H1 (cell line): ENCODE measurements at regions not wholly inside any gene's neighbourhood (a gene's known extent, or its start where the extent isn't known, plus 50 kb on each side); places are given as distances from the start of the nearest gene placed in this dataset.

Experiments used
- CBX5 ChIP-seq: fragments of 300-800, 300-1000 bp; sonication (generic); IDR thresholded peaks from 2 replicates; pipeline ENCODE4 v1.7.1; 2016; ENCODE audit warnings: antibody characterized with exemption, low read length, low read depth
- CEBPB ChIP-seq: IDR thresholded peaks from 2 replicates; pipeline ENCODE4 v1.6.1; 2012; ENCODE audit warnings: low read depth, low read length
- CHD7 ChIP-seq: fragments of 300-600 bp; sonication (generic); IDR thresholded peaks from 2 replicates; pipeline ENCODE4 v1.7.1; 2012; ENCODE audit warnings: low read length, moderate library complexity, mild to moderate bottlenecking, inconsistent platforms; ENCODE audit not compliant: insufficient replicate concordance
- GABPA ChIP-seq: IDR thresholded peaks from 2 replicates; pipeline ENCODE4 v1.6.1; 2011; ENCODE audit warnings: mild to moderate bottlenecking, low read length, moderate library complexity, borderline replicate concordance; ENCODE audit not compliant: insufficient read depth
- JUN ChIP-seq: IDR thresholded peaks from 2 replicates; pipeline ENCODE4 v1.6.1; 2011; ENCODE audit warnings: low read depth, mild to moderate bottlenecking, improper control_type of control experiment, low read length
- KDM5A ChIP-seq: fragments of 200-600 bp; IDR thresholded peaks from 2 replicates; pipeline ENCODE4 v1.7.1; 2012; ENCODE audit warnings: mild to moderate bottlenecking, low read length, inconsistent platforms, mixed read lengths
- RXRA ChIP-seq: IDR thresholded peaks from 2 replicates; pipeline ENCODE4 v1.6.1; 2011; ENCODE audit warnings: low read depth, mild to moderate bottlenecking, low read length, moderate library complexity; ENCODE audit not compliant: insufficient read depth
- SAP30 ChIP-seq: fragments of 300-600 bp; sonication (generic); IDR thresholded peaks from 2 replicates; pipeline ENCODE4 v1.7.1; 2012; ENCODE audit warnings: low read length, moderate library complexity, mild to moderate bottlenecking, inconsistent platforms; ENCODE audit not compliant: insufficient read depth, insufficient replicate concordance
- SP1 ChIP-seq: IDR thresholded peaks from 2 replicates; pipeline ENCODE4 v1.6.1; 2011; ENCODE audit warnings: low read depth, low read length
- SP4 ChIP-seq: IDR thresholded peaks from 2 replicates; pipeline ENCODE4 v1.6.1; 2012; ENCODE audit warnings: low read length, inconsistent platforms
- SRF ChIP-seq: IDR thresholded peaks from 2 replicates; pipeline ENCODE4 v1.6.1; 2011; ENCODE audit warnings: mild to moderate bottlenecking, low read depth, low read length, moderate library complexity
- TAF1 ChIP-seq: IDR thresholded peaks from 2 replicates; pipeline ENCODE4 v1.6.1; 2011; ENCODE audit warnings: mild to moderate bottlenecking, low read depth, low read length

GRCh38 chr21:32167513-32167912, 111.3 kb downstream of the MIS18A start (continued):
- TF ChIP-seq CHD7 (no peak), TAF1 (no peak), GABPA (no peak), RXRA (no peak), SAP30 (no peak), JUN (no peak), SP1 (no peak), CEBPB (no peak), SRF (no peak), SP4 (no peak), CBX5 (no peak), KDM5A (no peak)
